HepG2 (cell line): ENCODE measurements at regions not wholly inside any gene's neighbourhood (a gene's known extent, or its start where the extent isn't known, plus 50 kb on each side); places are given as distances from the start of the nearest gene placed in this dataset.

Source experiments
- FOSL2 ChIP-seq: sonication (generic); formaldehyde crosslinking; IDR thresholded peaks from 2 replicates; pipeline ENCODE4 v1.4.0; 2020; ENCODE audit warnings: missing genetic modification reagents
- HMG20A ChIP-seq: IDR thresholded peaks from 2 replicates; pipeline ENCODE4 v1.6.1; 2016; ENCODE audit warnings: borderline replicate concordance
- JUNB ChIP-seq: sonication (generic); formaldehyde crosslinking; IDR thresholded peaks from 2 replicates; pipeline ENCODE4 v1.8.0; 2022; ENCODE audit warnings: missing genetic modification reagents, mild to moderate bottlenecking, borderline replicate concordance
- KAT2B ChIP-seq: fragments of 150-350 bp; IDR thresholded peaks from 2 replicates; pipeline ENCODE4 v1.6.1; 2014; ENCODE audit warnings: low read depth, low read length, borderline replicate concordance
- SMAD1 ChIP-seq: sonication (generic); formaldehyde crosslinking; IDR thresholded peaks from 2 replicates; pipeline ENCODE4 v1.4.0; 2020; ENCODE audit warnings: missing genetic modification reagents, low read depth, mild to moderate bottlenecking, borderline replicate concordance
- ZBTB38 ChIP-seq: sonication (generic); formaldehyde crosslinking; IDR thresholded peaks from 2 replicates; pipeline ENCODE4 v1.5.1; 2020; ENCODE audit warnings: mild to moderate bottlenecking, missing genetic modification reagents
- ZNF781 ChIP-seq: sonication (generic); formaldehyde crosslinking; IDR thresholded peaks from 2 replicates; pipeline ENCODE4 v1.5.1; 2020; ENCODE audit warnings: borderline replicate concordance, mild to moderate bottlenecking, missing genetic modification reagents; ENCODE audit errors: not compliant biosample characterization
- TF ChIP-seq, protein P1 (sequence below), 2 experiments: sonication (generic) in 1 of 2; formaldehyde crosslinking in 1 of 2; IDR thresholded peaks; 2 replicates each; pipeline versions ENCODE4 v1.5.1 to v1.6.1; 2011 to 2020; ENCODE audit warnings: borderline replicate concordance in 1 of 2, low read depth in 1 of 2, low read length in 1 of 2, mild to moderate bottlenecking in 1 of 2, missing genetic modification reagents in 1 of 2, moderate library complexity in 1 of 2
- TF ChIP-seq, protein P2 (sequence below): sonication (generic); formaldehyde crosslinking; IDR thresholded peaks from 2 replicates; pipeline ENCODE4 v1.4.0; 2020; ENCODE audit warnings: mild to moderate bottlenecking, missing genetic modification reagents, borderline replicate concordance
- TF ChIP-seq, protein P3 (sequence below): sonication (generic); formaldehyde crosslinking; IDR thresholded peaks from 2 replicates; pipeline ENCODE4 v1.4.0; 2020; ENCODE audit warnings: missing genetic modification reagents

DNA sequence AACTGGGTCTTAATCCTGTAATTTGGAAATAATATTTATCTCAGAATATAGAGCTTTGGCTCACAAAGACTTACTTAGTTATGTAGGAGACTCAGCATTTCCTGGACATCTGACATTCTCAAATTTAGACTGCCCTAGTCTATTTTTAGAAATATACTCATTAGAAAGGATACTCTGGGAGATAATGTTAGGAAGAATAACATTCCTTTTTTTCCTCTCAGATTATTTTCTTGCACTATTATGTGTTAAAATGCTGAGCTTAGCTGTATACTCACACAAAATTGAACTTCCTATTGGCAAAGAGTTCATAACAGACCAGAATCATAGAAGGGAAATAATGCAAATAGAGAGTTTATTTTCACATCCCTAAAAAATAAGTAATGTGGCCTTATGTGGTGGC is 1424.9 kb upstream of the PCDH7 start (continued):
- TF ChIP-seq, protein P1, sequence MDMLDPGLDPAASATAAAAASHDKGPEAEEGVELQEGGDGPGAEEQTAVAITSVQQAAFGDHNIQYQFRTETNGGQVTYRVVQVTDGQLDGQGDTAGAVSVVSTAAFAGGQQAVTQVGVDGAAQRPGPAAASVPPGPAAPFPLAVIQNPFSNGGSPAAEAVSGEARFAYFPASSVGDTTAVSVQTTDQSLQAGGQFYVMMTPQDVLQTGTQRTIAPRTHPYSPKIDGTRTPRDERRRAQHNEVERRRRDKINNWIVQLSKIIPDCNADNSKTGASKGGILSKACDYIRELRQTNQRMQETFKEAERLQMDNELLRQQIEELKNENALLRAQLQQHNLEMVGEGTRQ (IDR thresholded peaks at IDR 0.05; ENCODE audit: low read depth, low read length) = no peak
- TF ChIP-seq, protein P1 (CRISPR knock-in tag; IDR thresholded peaks at IDR 0.05; ENCODE audit: borderline replicate concordance) = no peak
- TF ChIP-seq HMG20A (CRISPR knock-in tag) = no peak
- TF ChIP-seq SMAD1 (CRISPR knock-in tag) = no peak
- no peak for TF ChIP-seq ZBTB38 (CRISPR knock-in tag)
- TF ChIP-seq KAT2B = no peak
- TF ChIP-seq ZNF781 = no peak
- no peak for TF ChIP-seq FOSL2
- TF ChIP-seq, protein P2, sequence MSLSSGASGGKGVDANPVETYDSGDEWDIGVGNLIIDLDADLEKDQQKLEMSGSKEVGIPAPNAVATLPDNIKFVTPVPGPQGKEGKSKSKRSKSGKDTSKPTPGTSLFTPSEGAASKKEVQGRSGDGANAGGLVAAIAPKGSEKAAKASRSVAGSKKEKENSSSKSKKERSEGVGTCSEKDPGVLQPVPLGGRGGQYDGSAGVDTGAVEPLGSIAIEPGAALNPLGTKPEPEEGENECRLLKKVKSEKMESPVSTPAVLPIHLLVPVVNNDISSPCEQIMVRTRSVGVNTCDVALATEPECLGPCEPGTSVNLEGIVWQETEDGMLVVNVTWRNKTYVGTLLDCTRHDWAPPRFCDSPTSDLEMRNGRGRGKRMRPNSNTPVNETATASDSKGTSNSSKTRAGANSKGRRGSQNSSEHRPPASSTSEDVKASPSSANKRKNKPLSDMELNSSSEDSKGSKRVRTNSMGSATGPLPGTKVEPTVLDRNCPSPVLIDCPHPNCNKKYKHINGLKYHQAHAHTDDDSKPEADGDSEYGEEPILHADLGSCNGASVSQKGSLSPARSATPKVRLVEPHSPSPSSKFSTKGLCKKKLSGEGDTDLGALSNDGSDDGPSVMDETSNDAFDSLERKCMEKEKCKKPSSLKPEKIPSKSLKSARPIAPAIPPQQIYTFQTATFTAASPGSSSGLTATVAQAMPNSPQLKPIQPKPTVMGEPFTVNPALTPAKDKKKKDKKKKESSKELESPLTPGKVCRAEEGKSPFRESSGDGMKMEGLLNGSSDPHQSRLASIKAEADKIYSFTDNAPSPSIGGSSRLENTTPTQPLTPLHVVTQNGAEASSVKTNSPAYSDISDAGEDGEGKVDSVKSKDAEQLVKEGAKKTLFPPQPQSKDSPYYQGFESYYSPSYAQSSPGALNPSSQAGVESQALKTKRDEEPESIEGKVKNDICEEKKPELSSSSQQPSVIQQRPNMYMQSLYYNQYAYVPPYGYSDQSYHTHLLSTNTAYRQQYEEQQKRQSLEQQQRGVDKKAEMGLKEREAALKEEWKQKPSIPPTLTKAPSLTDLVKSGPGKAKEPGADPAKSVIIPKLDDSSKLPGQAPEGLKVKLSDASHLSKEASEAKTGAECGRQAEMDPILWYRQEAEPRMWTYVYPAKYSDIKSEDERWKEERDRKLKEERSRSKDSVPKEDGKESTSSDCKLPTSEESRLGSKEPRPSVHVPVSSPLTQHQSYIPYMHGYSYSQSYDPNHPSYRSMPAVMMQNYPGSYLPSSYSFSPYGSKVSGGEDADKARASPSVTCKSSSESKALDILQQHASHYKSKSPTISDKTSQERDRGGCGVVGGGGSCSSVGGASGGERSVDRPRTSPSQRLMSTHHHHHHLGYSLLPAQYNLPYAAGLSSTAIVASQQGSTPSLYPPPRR (CRISPR knock-in tag) = no peak
- TF ChIP-seq, protein P3, sequence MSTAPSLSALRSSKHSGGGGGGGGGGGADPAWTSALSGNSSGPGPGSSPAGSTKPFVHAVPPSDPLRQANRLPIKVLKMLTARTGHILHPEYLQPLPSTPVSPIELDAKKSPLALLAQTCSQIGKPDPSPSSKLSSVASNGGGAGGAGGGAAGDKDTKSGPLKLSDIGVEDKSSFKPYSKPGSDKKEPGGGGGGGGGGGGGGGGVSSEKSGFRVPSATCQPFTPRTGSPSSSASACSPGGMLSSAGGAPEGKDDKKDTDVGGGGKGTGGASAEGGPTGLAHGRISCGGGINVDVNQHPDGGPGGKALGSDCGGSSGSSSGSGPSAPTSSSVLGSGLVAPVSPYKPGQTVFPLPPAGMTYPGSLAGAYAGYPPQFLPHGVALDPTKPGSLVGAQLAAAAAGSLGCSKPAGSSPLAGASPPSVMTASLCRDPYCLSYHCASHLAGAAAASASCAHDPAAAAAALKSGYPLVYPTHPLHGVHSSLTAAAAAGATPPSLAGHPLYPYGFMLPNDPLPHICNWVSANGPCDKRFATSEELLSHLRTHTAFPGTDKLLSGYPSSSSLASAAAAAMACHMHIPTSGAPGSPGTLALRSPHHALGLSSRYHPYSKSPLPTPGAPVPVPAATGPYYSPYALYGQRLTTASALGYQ (CRISPR knock-in tag) = no peak
- TF ChIP-seq JUNB (CRISPR knock-in tag) = no peak
